ENCODE measurements at regions not wholly inside any gene's neighbourhood (a gene's known extent, or its start where the extent isn't known, plus 50 kb on each side); places are given as distances from the start of the nearest gene placed in this dataset.

DNA sequence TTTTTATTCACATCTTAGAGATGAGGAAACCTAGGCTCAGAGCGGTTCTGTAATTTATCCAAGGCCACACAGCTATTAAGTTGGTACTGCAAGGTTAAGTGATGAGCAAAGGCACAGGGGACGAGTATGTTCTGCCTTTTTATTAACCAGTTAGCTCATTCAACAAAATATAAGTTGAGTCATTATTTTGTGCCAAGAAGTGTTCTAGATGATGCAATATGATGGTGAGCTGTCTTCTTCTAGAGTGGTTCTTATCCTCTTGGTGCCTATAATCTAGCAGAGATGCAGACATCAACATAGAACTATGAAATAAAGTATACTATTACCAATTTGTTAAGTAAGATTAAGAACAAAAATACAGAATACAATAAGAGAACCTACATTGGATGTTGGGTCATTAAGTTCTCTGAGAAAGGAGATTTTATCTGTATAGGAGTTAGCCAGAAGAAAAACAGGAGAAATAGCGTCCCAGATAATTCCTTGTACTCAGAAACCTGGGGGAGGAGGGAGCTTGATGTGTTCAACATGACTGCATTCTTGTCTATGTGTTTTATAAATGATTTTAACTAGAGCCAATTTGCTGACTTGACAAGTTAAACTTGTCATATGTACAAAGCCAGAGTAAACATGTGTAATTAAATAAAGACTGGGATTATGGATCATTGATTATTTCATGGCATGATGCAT, 122.3 kb downstream of the TBXT start:
- Histone ChIP-seq H3K4me3 (ENCODE audit: low read length in 2 of 2) (no peak overlapping the region), H3K4me1 (ENCODE audit: control insufficient read depth in 1 of 2, insufficient read depth in 2 of 2, low read length in 2 of 2) (no peaks in the 10 kb centered on the region), H3K36me3 (ENCODE audit: control insufficient read depth in 1 of 2, insufficient read depth in 2 of 2, low read length in 1 of 2) (no peaks in the 10 kb centered on the region), H3K9me3 (ENCODE audit: control insufficient read depth, low read length) (no peaks in the 10 kb centered on the region), H3K27me3 (ENCODE audit: control insufficient read depth in 1 of 2, insufficient read depth in 2 of 2, low read length in 1 of 2) (no peaks in the 10 kb centered on the region), H3K27ac (ENCODE audit: low read depth in 1 of 2, low read length in 2 of 2) (no peak overlapping the region)
- intact Hi-C loops (cut with DNase I) = no loop called here
- no peak for DNase-seq
- ATAC-seq (ENCODE audit: low FRiP score) = no peak
- 71 to 80% methylated on average over 3 of the region's 3 CpGs for WGBS, 2 donors

DNA sequence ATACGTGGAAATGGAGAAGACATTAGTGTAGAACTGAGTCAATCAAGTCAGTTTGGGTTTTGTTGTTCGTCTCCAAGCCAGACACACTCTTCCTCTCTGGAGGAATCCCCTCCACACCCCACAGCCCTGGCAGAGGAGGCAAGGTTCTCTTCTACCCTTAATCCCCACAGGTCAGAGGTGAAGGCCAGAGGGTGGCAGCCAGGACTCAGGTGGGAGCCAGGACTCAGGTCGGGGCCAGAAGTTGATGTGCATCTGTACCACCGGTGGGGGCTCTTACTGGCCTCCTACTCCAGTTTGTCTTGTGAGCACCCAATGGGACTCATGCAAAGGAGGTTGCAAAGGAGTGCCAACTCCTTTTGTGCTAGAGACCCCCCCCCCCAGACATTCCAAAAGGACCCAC, 126.4 kb downstream of the TBXT start:
- 62 to 68% methylated on average over 4 of the region's 4 CpGs for WGBS, 2 donors
- intact Hi-C loops (cut with DNase I) = no loop called here
- Histone ChIP-seq H3K27ac (ENCODE audit: low read depth in 1 of 2, low read length in 2 of 2) (no peak overlapping the region), H3K4me1 (ENCODE audit: control insufficient read depth in 1 of 2, insufficient read depth in 2 of 2, low read length in 2 of 2) (no peaks in the 10 kb centered on the region), H3K36me3 (ENCODE audit: control insufficient read depth in 1 of 2, insufficient read depth in 2 of 2, low read length in 1 of 2) (no peaks in the 10 kb centered on the region), H3K4me3 (ENCODE audit: low read length in 2 of 2) (no peak overlapping the region), H3K9me3 (ENCODE audit: control insufficient read depth, low read length) (no peaks in the 10 kb centered on the region), H3K27me3 (ENCODE audit: control insufficient read depth in 1 of 2, insufficient read depth in 2 of 2, low read length in 1 of 2) (no peaks in the 10 kb centered on the region)
- ATAC-seq (ENCODE audit: low FRiP score) (no peak), DNase-seq (no peak)

DNA sequence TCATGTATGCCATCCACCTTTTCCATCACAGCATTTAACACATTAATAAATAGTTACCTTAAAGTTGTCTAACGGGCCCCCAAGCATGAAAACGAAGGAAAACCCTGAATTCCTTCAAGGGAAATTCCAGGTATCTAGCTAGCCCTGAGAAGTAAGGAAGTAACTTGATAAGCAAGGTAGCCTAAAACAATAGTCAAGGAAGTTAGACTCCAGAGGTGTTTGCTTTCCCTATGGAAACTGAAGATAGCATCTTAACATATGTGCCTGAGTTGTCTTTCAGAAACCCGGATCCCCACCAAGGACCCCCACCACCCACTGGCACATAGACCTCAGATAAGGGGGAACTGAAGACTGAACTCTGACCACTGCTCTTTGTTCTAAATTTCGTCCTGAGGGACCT, 127.4 kb downstream of the TBXT start:
- intact Hi-C loops (cut with DNase I) = no loop called here
- no peak overlapping the region for H3K4me3 ChIP-seq (ENCODE audit: low read length in 2 of 2)
- no peaks in the 10 kb centered on the region for H3K27me3 ChIP-seq (ENCODE audit: control insufficient read depth in 1 of 2, insufficient read depth in 2 of 2, low read length in 1 of 2)
- no peak overlapping the region for H3K27ac ChIP-seq (ENCODE audit: low read depth in 1 of 2, low read length in 2 of 2)
- H3K9me3 ChIP-seq (ENCODE audit: control insufficient read depth, low read length) = no peaks in the 10 kb centered on the region
- H3K36me3 ChIP-seq (ENCODE audit: control insufficient read depth in 1 of 2, insufficient read depth in 2 of 2, low read length in 1 of 2) = no peaks in the 10 kb centered on the region
- no peak for ATAC-seq (ENCODE audit: low FRiP score)
- 67 to 68% methylated on average over 4 of the region's 4 CpGs for WGBS, 2 donors
- no peaks in the 10 kb centered on the region for H3K4me1 ChIP-seq (ENCODE audit: control insufficient read depth in 1 of 2, insufficient read depth in 2 of 2, low read length in 2 of 2)
- no peak for DNase-seq

DNA sequence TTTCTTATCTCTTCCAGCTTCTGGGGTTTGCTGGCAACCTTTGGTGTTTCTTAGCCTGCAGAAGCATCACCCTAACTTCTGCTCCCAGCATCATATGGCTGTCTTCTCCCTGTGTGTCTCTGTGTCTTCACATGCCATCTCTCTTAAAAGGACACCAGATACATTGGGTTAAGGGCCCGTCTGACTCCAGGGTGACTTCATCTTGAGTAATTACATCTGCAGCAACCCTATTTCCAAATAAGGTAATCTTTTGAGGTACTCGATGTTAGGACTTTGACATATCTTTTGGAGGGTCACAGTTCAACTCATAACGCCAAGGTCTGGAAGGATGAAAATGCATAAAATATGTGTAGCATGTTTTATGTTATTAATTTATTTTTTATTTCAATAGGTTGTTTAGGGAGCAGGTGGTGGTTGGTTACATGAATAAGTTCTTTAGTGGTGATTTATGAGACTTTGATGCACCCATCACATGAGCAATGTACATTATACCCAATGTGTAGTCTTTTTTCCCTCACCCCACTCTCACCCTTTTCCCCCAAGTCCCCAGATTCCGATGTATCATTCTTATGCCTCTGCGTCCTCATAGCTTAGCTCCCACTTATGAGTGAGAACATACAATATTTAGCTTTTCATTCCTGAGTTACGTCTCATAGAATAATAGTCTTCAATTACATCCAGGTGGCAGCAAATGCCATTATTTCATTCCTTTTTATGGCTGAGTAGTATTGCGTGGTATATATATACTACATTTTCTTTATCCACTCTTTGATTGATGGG, 131.1 kb downstream of the TBXT start:
- Histone ChIP-seq H3K27me3 (ENCODE audit: control insufficient read depth in 1 of 2, insufficient read depth in 2 of 2, low read length in 1 of 2) (no peaks in the 10 kb centered on the region), H3K27ac (ENCODE audit: low read depth in 1 of 2, low read length in 2 of 2) (no peak overlapping the region), H3K9me3 (ENCODE audit: control insufficient read depth, low read length) (no peaks in the 10 kb centered on the region), H3K36me3 (ENCODE audit: control insufficient read depth in 1 of 2, insufficient read depth in 2 of 2, low read length in 1 of 2) (no peaks in the 10 kb centered on the region), H3K4me3 (ENCODE audit: low read length in 2 of 2) (no peak overlapping the region), H3K4me1 (ENCODE audit: control insufficient read depth in 1 of 2, insufficient read depth in 2 of 2, low read length in 2 of 2) (no peaks in the 10 kb centered on the region)
- ATAC-seq (ENCODE audit: low FRiP score) = no peak
- 62 to 63% methylated on average over 7 of the region's 7 CpGs for WGBS, 2 donors
- no peak for DNase-seq
- intact Hi-C loops (cut with DNase I) = no loop called here

DNA sequence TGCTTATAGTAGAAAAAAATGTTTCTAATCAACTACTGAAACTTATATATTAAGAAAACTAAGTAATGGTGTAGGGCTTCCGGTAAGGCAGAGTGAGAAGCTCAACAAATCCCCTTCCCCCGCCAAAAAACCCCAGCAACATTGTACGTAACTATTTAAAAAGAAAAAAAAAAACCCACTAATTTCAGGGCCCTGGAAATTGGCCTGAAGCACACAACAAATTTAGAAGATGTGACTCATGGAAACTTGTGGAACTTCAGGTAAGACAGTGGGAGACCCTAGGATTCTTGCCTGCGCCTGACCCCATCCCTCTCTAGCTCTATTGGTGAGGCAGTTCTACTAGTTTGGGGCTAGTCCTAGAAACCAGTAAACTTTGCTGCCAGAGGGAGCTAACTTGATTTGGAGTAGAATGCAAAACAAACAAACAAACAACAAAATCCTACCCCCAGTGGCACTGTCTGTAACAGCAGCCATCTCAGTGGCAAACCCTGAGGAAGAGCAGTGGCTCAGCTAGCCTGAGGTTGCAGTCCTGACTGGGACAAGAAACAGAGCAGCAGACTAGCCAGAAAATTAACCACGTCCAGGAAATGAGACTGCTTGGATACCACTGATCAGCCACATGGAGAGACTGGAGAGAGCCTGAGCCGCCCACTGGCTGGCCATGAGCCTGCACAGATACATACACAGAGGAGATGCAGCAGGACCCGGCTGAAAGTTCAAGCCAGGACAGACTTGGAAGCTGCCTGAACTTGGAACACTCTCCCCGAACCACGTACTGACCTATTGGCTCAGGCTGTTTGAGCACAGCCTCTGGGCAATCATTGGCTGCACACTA, 135.1 kb downstream of the TBXT start:
- 56 to 61% methylated on average over 9 of the region's 9 CpGs for WGBS, 2 donors
- no peaks in the 10 kb centered on the region for H3K27me3 ChIP-seq (ENCODE audit: control insufficient read depth in 1 of 2, insufficient read depth in 2 of 2, low read length in 1 of 2)
- intact Hi-C loops (cut with DNase I) = no loop called here
- H3K36me3 ChIP-seq (ENCODE audit: control insufficient read depth in 1 of 2, insufficient read depth in 2 of 2, low read length in 1 of 2) = no peaks in the 10 kb centered on the region
- DNase-seq (no peak), ATAC-seq (ENCODE audit: low FRiP score) (peak; percentile 41)
- no peak overlapping the region for H3K27ac ChIP-seq (ENCODE audit: low read depth in 1 of 2, low read length in 2 of 2)
- H3K9me3 ChIP-seq (ENCODE audit: control insufficient read depth, low read length) = no peaks in the 10 kb centered on the region
- no peaks in the 10 kb centered on the region for H3K4me1 ChIP-seq (ENCODE audit: control insufficient read depth in 1 of 2, insufficient read depth in 2 of 2, low read length in 2 of 2)
- H3K4me3 ChIP-seq (ENCODE audit: low read length in 2 of 2) = no peak overlapping the region

DNA sequence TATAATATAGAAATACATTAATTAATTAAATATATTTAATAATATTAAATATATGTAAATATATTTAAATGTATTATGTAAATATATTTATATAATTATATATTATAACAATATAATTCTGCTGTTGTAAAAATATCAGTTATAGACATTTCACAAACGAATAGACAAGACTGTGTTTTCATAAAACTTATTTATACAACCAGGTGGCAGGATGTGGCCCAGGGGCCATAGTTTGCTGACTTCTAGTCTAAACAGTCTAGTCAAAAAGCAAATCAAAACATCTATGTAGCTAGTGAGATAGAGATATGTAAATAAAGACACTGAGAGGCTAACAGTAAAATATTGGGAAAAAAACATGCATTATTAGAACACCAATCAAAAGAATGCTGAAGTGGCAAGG, 136.4 kb downstream of the TBXT start:
- DNase-seq (no peak), ATAC-seq (ENCODE audit: low FRiP score) (no peak)
- Histone ChIP-seq H3K27ac (ENCODE audit: low read depth in 1 of 2, low read length in 2 of 2) (no peak overlapping the region), H3K4me1 (ENCODE audit: control insufficient read depth in 1 of 2, insufficient read depth in 2 of 2, low read length in 2 of 2) (no peaks in the 10 kb centered on the region), H3K9me3 (ENCODE audit: control insufficient read depth, low read length) (no peaks in the 10 kb centered on the region), H3K4me3 (ENCODE audit: low read length in 2 of 2) (no peak overlapping the region), H3K27me3 (ENCODE audit: control insufficient read depth in 1 of 2, insufficient read depth in 2 of 2, low read length in 1 of 2) (no peaks in the 10 kb centered on the region), H3K36me3 (ENCODE audit: control insufficient read depth in 1 of 2, insufficient read depth in 2 of 2, low read length in 1 of 2) (no peaks in the 10 kb centered on the region)
- intact Hi-C loops (cut with DNase I) = no loop called here
- 54 to 74% methylated on average over 1 of the region's 1 CpG for WGBS, 2 donors

DNA sequence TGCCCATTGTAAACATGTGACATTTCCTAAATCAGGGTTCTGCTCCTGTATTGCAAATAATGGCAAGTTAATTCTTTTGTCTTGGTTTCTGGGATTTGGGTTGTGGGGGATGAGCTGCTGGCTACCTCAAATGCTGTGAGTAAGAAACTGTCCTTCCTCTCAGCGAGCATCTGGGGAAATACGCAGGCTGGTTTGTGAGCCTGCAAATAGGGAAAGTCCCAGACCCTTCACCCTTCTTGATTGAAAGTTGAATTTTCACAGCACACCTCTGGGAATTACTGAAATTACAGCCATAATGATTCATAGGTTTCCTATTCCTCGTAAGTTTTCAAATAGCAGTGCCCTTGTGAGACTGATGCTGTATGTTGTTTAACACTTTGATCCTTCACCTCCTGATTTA, 138.1 kb downstream of the TBXT start:
- H3K27me3 ChIP-seq (ENCODE audit: control insufficient read depth in 1 of 2, insufficient read depth in 2 of 2, low read length in 1 of 2) = no peaks in the 10 kb centered on the region
- H3K4me1 ChIP-seq (ENCODE audit: control insufficient read depth in 1 of 2, insufficient read depth in 2 of 2, low read length in 2 of 2) = no peaks in the 10 kb centered on the region
- H3K36me3 ChIP-seq (ENCODE audit: control insufficient read depth in 1 of 2, insufficient read depth in 2 of 2, low read length in 1 of 2) = no peaks in the 10 kb centered on the region
- H3K4me3 ChIP-seq (ENCODE audit: low read length in 2 of 2) = no peak overlapping the region
- no peak for DNase-seq
- ATAC-seq (ENCODE audit: low FRiP score) = no peak
- 38 to 42% methylated on average over 3 of the region's 3 CpGs for WGBS, 2 donors
- intact Hi-C loops (cut with DNase I) = no loop called here
- no peaks in the 10 kb centered on the region for H3K9me3 ChIP-seq (ENCODE audit: control insufficient read depth, low read length)
- H3K27ac ChIP-seq (ENCODE audit: low read depth in 1 of 2, low read length in 2 of 2) = no peak overlapping the region

DNA sequence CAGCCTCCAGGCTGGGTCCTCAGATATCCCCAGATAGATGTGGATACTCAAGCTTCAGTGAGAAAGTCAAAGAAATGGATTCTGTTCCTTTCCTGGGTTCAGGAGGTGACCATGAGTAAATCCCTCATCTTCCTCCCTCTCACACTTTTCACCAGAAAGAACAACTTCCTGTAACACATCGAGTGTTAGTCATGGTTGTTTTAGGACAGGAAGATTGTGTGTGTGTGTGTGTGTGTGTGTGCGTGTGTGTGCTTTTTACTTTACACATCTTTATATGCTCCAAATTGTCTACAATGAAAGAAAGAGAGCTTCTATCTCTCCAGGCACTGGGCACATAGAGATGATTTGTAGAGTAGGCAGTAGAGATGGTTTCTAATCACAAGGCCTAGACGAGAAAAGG, 139.9 kb downstream of the TBXT start:
- Histone ChIP-seq H3K27me3 (ENCODE audit: control insufficient read depth in 1 of 2, insufficient read depth in 2 of 2, low read length in 1 of 2) (no peaks in the 10 kb centered on the region), H3K9me3 (ENCODE audit: control insufficient read depth, low read length) (no peaks in the 10 kb centered on the region), H3K27ac (ENCODE audit: low read depth in 1 of 2, low read length in 2 of 2) (no peak overlapping the region), H3K4me3 (ENCODE audit: low read length in 2 of 2) (no peak overlapping the region), H3K36me3 (ENCODE audit: control insufficient read depth in 1 of 2, insufficient read depth in 2 of 2, low read length in 1 of 2) (no peaks in the 10 kb centered on the region), H3K4me1 (ENCODE audit: control insufficient read depth in 1 of 2, insufficient read depth in 2 of 2, low read length in 2 of 2) (no peaks in the 10 kb centered on the region)
- ATAC-seq (ENCODE audit: low FRiP score) (no peak), DNase-seq (no peak)
- intact Hi-C loops (cut with DNase I) = no loop called here
- WGBS, 2 donors = 42 to 44% methylated on average over 3 of the region's 3 CpGs

All from aorta (tissue), 5 donors.